SKM-1 treated with dmso at 0.1 percent for 144 hours (cell line): ENCODE measurements at regions not wholly inside any gene's neighbourhood (a gene's known extent, or its start where the extent isn't known, plus 50 kb on each side); places are given as distances from the start of the nearest gene placed in this dataset.
"Not testable (repeated sequence)": the region's sequence is repeated elsewhere in the genome, so short reads cannot be mapped to it uniquely, and the experiment has no call there.

ENCODE experiments used
- DNase-seq: peaks from one replicate; lab custom pipeline; 2025; ENCODE audit not compliant: unreplicated experiment; lab: John Stamatoyannopoulos, UW

GRCh38 chr2:116917196-116917595, 897.3 kb upstream of the DDX18 start:
- no peak for DNase-seq

GRCh38 chr2:116918574-116918973, 895.9 kb upstream of the DDX18 start:
- no peak for DNase-seq

- DNase-seq = no peak
Measured at GRCh38 chr2:116922414-116922813, 892.1 kb upstream of the DDX18 start.

- no peak for DNase-seq
Measured at GRCh38 chr2:116924509-116924908, 890.0 kb upstream of the DDX18 start.

- no peak for DNase-seq
Measured at GRCh38 chr2:116935097-116935814, 879.2 kb upstream of the DDX18 start.

- no peak for DNase-seq
Measured at GRCh38 chr2:116948258-116948657, 866.2 kb upstream of the DDX18 start.

GRCh38 chr2:116949249-116949648, 865.2 kb upstream of the DDX18 start:
- no peak for DNase-seq

- DNase-seq = no peak
Measured at GRCh38 chr2:116952254-116952653, 862.2 kb upstream of the DDX18 start.

GRCh38 chr2:116955646-116956045, 858.8 kb upstream of the DDX18 start:
- no peak for DNase-seq

GRCh38 chr2:116975608-116976007, 838.9 kb upstream of the DDX18 start:
- no peak for DNase-seq

GRCh38 chr2:116979916-116980764, 834.4 kb upstream of the DDX18 start:
- no peak for DNase-seq

GRCh38 chr2:116987447-116987846, 827.0 kb upstream of the DDX18 start:
- DNase-seq = no peak

- DNase-seq = no peak
Measured at GRCh38 chr2:116988303-116988702, 826.2 kb upstream of the DDX18 start.

- no peak for DNase-seq
Measured at GRCh38 chr2:117019357-117019756, 795.1 kb upstream of the DDX18 start.

- no peak for DNase-seq
Measured at GRCh38 chr2:117027646-117028045, 786.8 kb upstream of the DDX18 start.

GRCh38 chr2:117028708-117029107, 785.8 kb upstream of the DDX18 start:
- DNase-seq = not testable (repeated sequence)

GRCh38 chr2:117055499-117056375, 758.8 kb upstream of the DDX18 start:
- DNase-seq = no peak

- no peak for DNase-seq
Measured at GRCh38 chr2:117056376-117056748, 758.1 kb upstream of the DDX18 start.

- no peak for DNase-seq
Measured at GRCh38 chr2:117057016-117057415, 757.5 kb upstream of the DDX18 start.

- peak; percentile 81 for DNase-seq
Measured at GRCh38 chr2:117058366-117058765, 756.1 kb upstream of the DDX18 start.

GRCh38 chr2:117064021-117064420, 750.5 kb upstream of the DDX18 start:
- DNase-seq = no peak
